HG02943 (cell line): ENCODE measurements at regions not wholly inside any gene's neighbourhood (a gene's known extent, or its start where the extent isn't known, plus 50 kb on each side); places are given as distances from the start of the nearest gene placed in this dataset.

Experiments
- ATAC-seq: cut with Tn5 transposase; IDR thresholded peaks from one replicate; pipeline ENCODE4 v1.9.1; 2021; ENCODE audit warnings: mild to moderate bottlenecking, low read depth, moderate library complexity; ENCODE audit not compliant: unreplicated experiment

GRCh38 chr6:167766986-167767714 lies 59.6 kb upstream of the AFDN start:
- no peak for ATAC-seq

GRCh38 chr6:167767715-167768107 lies 59.0 kb upstream of the AFDN start:
- no peak for ATAC-seq

GRCh38 chr6:167768471-167769215 lies 58.1 kb upstream of the AFDN start:
- ATAC-seq: no peak

GRCh38 chr6:167769408-167770190 lies 57.1 kb upstream of the AFDN start:
- ATAC-seq: no peak

- ATAC-seq: no peak
Measured at GRCh38 chr6:167770291-167770955, 56.3 kb upstream of the AFDN start.

- no peak for ATAC-seq
Measured at GRCh38 chr6:167774881-167775280, 51.8 kb upstream of the AFDN start.

- ATAC-seq: no peak
Measured at GRCh38 chr6:167776906-167777627, 49.6 kb upstream of the AFDN start.
